HEK293 (cell line): ENCODE measurements at regions not wholly inside any gene's neighbourhood (a gene's known extent, or its start where the extent isn't known, plus 50 kb on each side); places are given as distances from the start of the nearest gene placed in this dataset.

Source experiments
- CTCF ChIA-PET: fragments of 350-600 bp; formaldehyde crosslinking; extraction: SDS; loops from one replicate; lab custom pipeline; 2021; ENCODE audit warnings: antibody characterized with exemption; lab: Yijun Ruan, JAX
- POLR2A ChIA-PET: fragments of 300-600 bp; formaldehyde crosslinking; extraction: SDS; loops from one replicate; lab custom pipeline; 2020; ENCODE audit warnings: antibody characterized with exemption, inconsistent platforms; lab: Yijun Ruan, JAX
- H3K27ac ChIP-seq: fragments of 200-500 bp; sonication (Bioruptor generic); 2 replicates; pipeline ENCODE4 v1.5.1; 2014; ENCODE audit warnings: low read depth, low read length, control low read depth, inconsistent platforms; ENCODE audit errors: extremely low read depth
- H3K36me3 ChIP-seq, 2 experiments: fragments of 200-500 bp in 1 of 2; sonication (Bioruptor generic) in 1 of 2; 1 replicate in 1 of 2; 2 replicates in 1 of 2; pipeline ENCODE4 v1.5.1; 2014 to 2017; ENCODE audit warnings: inconsistent platforms in 2 of 2, low read length in 2 of 2; ENCODE audit not compliant: control insufficient read depth in 2 of 2, insufficient read depth in 1 of 2
- H3K4me1 ChIP-seq: fragments of 200-500 bp; sonication (Bioruptor generic); 2 replicates; pipeline ENCODE4 v1.5.1; 2014; ENCODE audit warnings: mild to moderate bottlenecking, low read length, inconsistent platforms; ENCODE audit not compliant: control insufficient read depth, insufficient read depth
- H3K4me3 ChIP-seq: 2 replicates; pipeline ENCODE4 v1.5.1; 2011; ENCODE audit warnings: low read depth, mild to moderate bottlenecking, control low read depth, low read length, moderate library complexity
- H3K9me3 ChIP-seq: fragments of 200-500 bp; sonication (Bioruptor generic); 2 replicates; pipeline ENCODE4 v1.5.1; 2014; ENCODE audit warnings: low read depth, low read length, inconsistent platforms; ENCODE audit not compliant: control insufficient read depth, insufficient read depth
- BCL6B ChIP-seq: fragments of 450-650 bp; formaldehyde crosslinking; IDR thresholded peaks from 2 replicates; pipeline ENCODE4 v1.5.1; 2017; ENCODE audit warnings: missing biosample characterization, missing genetic modification characterization
- FEZF1 ChIP-seq: fragments of 450-650 bp; formaldehyde crosslinking; IDR thresholded peaks from 2 replicates; pipeline ENCODE4 v1.5.1; 2016; ENCODE audit warnings: missing biosample characterization, missing genetic modification characterization
- GLIS1 ChIP-seq: fragments of 450-650 bp; formaldehyde crosslinking; IDR thresholded peaks from 2 replicates; pipeline ENCODE4 v1.5.1; 2016; ENCODE audit warnings: missing biosample characterization, missing genetic modification characterization
- IKZF3 ChIP-seq: fragments of 450-650 bp; IDR thresholded peaks from 2 replicates; pipeline ENCODE4 v1.5.0; 2018; ENCODE audit warnings: missing biosample characterization, mild to moderate bottlenecking, missing genetic modification characterization, moderate library complexity
- KLF10 ChIP-seq: fragments of 450-650 bp; IDR thresholded peaks from 2 replicates; pipeline ENCODE4 v1.5.1; 2018; ENCODE audit warnings: missing biosample characterization, mild to moderate bottlenecking, missing genetic modification characterization
- KLF9 ChIP-seq: fragments of 450-650 bp; formaldehyde crosslinking; IDR thresholded peaks from 2 replicates; pipeline ENCODE4 v1.5.1; 2016; ENCODE audit warnings: missing biosample characterization, missing genetic modification characterization, low read depth
- OSR2 ChIP-seq: fragments of 450-650 bp; formaldehyde crosslinking; IDR thresholded peaks from 2 replicates; pipeline ENCODE4 v1.5.1; 2016; ENCODE audit warnings: missing biosample characterization, missing genetic modification characterization
- SP7 ChIP-seq: fragments of 450-650 bp; formaldehyde crosslinking; IDR thresholded peaks from 2 replicates; pipeline ENCODE4 v1.5.1; 2016; ENCODE audit warnings: missing biosample characterization, missing genetic modification characterization
- WT1 ChIP-seq: fragments of 450-650 bp; formaldehyde crosslinking; IDR thresholded peaks from 2 replicates; pipeline ENCODE4 v1.5.1; 2016; ENCODE audit warnings: missing biosample characterization, missing genetic modification characterization
- ZBTB11 ChIP-seq: fragments of 450-650 bp; formaldehyde crosslinking; conservative IDR thresholded peaks from 2 replicates; pipeline ENCODE4 v1.5.1; 2016; ENCODE audit warnings: low read depth, missing biosample characterization, missing genetic modification characterization
- ZBTB17 ChIP-seq: fragments of 450-650 bp; formaldehyde crosslinking; IDR thresholded peaks from 2 replicates; pipeline ENCODE4 v1.5.1; 2016; ENCODE audit warnings: missing biosample characterization, missing genetic modification characterization
- ZBTB20 ChIP-seq: fragments of 450-650 bp; formaldehyde crosslinking; IDR thresholded peaks from 2 replicates; pipeline ENCODE4 v1.5.1; 2016; ENCODE audit warnings: missing biosample characterization, missing genetic modification characterization
- ZBTB44 ChIP-seq: fragments of 450-650 bp; IDR thresholded peaks from 2 replicates; pipeline ENCODE4 v1.5.1; 2018; ENCODE audit warnings: missing biosample characterization, mild to moderate bottlenecking, missing genetic modification characterization
- ZNF140 ChIP-seq: fragments of 450-650 bp; formaldehyde crosslinking; IDR thresholded peaks from 2 replicates; pipeline ENCODE4 v1.5.1; 2016; ENCODE audit warnings: missing biosample characterization, missing genetic modification characterization
- ZNF16 ChIP-seq: fragments of 450-650 bp; formaldehyde crosslinking; IDR thresholded peaks from 2 replicates; pipeline ENCODE4 v1.5.1; 2016; ENCODE audit warnings: low read depth, missing biosample characterization, missing genetic modification characterization
- ZNF19 ChIP-seq: fragments of 450-650 bp; formaldehyde crosslinking; IDR thresholded peaks from 2 replicates; pipeline ENCODE4; 2016; ENCODE audit warnings: missing biosample characterization, missing genetic modification characterization, low read depth
- ZNF398 ChIP-seq: fragments of 450-650 bp; formaldehyde crosslinking; IDR thresholded peaks from 2 replicates; pipeline ENCODE4 v1.5.1; 2017; ENCODE audit warnings: missing biosample characterization, missing genetic modification characterization
- ZNF530 ChIP-seq: fragments of 450-650 bp; formaldehyde crosslinking; IDR thresholded peaks from 2 replicates; pipeline ENCODE4 v1.5.1; 2016; ENCODE audit warnings: low read depth, missing biosample characterization, missing genetic modification characterization
- ZNF623 ChIP-seq: fragments of 450-650 bp; formaldehyde crosslinking; IDR thresholded peaks from 2 replicates; pipeline ENCODE4 v1.5.1; 2016; ENCODE audit warnings: missing biosample characterization, missing genetic modification characterization
- ZNF707 ChIP-seq: fragments of 450-650 bp; formaldehyde crosslinking; IDR thresholded peaks from 2 replicates; pipeline ENCODE4 v1.5.1; 2016; ENCODE audit warnings: missing biosample characterization, missing genetic modification characterization
- ZNF76 ChIP-seq: fragments of 450-650 bp; formaldehyde crosslinking; IDR thresholded peaks from 2 replicates; pipeline ENCODE4; 2016; ENCODE audit warnings: low read depth, missing biosample characterization, missing genetic modification characterization, borderline replicate concordance
- ZNF843 ChIP-seq: fragments of 450-650 bp; formaldehyde crosslinking; IDR thresholded peaks from 2 replicates; pipeline ENCODE4 v1.5.1; 2016; ENCODE audit warnings: missing biosample characterization, missing genetic modification characterization

- Histone ChIP-seq H3K27ac (peak overlapping the region; percentile 19; the same call in 1 of the 2 replicates), H3K4me1 (peaks cover 13% of the 10 kb centered on the region), H3K4me3 (no peak overlapping the region), H3K36me3 (no peaks in the 10 kb centered on the region), H3K9me3 (no peaks in the 10 kb centered on the region)
- TF ChIP-seq ZNF623, result no peak
- TF ChIP-seq ZNF140, result no peak
- TF ChIP-seq ZBTB44 (tag by site-specific recombination), result peak; percentile 91
- TF ChIP-seq SP7 (tag by site-specific recombination), result peak; percentile 69
- TF ChIP-seq ZNF76, result 0 out of 2 replicates have a peak, but pooled peaks have one; percentile 26
- TF ChIP-seq BCL6B (tag by site-specific recombination), result 0 out of 2 replicates have a peak, but pooled peaks have one; percentile 13
- TF ChIP-seq KLF10 (tag by site-specific recombination), result no peak
- no peak for TF ChIP-seq ZNF19 (tag by site-specific recombination)
- no peak for TF ChIP-seq ZNF16
- TF ChIP-seq IKZF3 (tag by site-specific recombination), result 0 out of 2 replicates have a peak, but pooled peaks have one; percentile 44
- TF ChIP-seq ZBTB20 (tag by site-specific recombination), result peak; percentile 34; the same call in 1 of the 2 replicates
- TF ChIP-seq ZBTB17 (tag by site-specific recombination), result peak; percentile 33; the same call in 1 of the 2 replicates
- no peak for TF ChIP-seq KLF9
- TF ChIP-seq OSR2, result peak; percentile 85
- no peak for TF ChIP-seq ZNF707 (tag by site-specific recombination)
- 0 out of 2 replicates have a peak, but pooled peaks have one; percentile 7 for TF ChIP-seq ZNF843 (tag by site-specific recombination)
- peak; percentile 46 for TF ChIP-seq GLIS1 (tag by site-specific recombination)
- no peak for TF ChIP-seq ZNF530 (tag by site-specific recombination)
- no peak for TF ChIP-seq ZBTB11
- peak; percentile 53 for TF ChIP-seq ZNF398 (tag by site-specific recombination)
- peak; percentile 94 for TF ChIP-seq WT1 (tag by site-specific recombination)
- peak; percentile 43; the same call in 1 of the 2 replicates for TF ChIP-seq FEZF1 (tag by site-specific recombination)
- TF ChIP-seq, all 188 proteins: peak for 13
- ChIA-PET POLR2A (no interaction called here), CTCF (no interaction called here)
Measured at GRCh38 chr5:124922255-124922975, 176.0 kb upstream of the ZNF608 start.
